RWPE2 (cell line): ENCODE measurements at regions not wholly inside any gene's neighbourhood (a gene's known extent, or its start where the extent isn't known, plus 50 kb on each side); places are given as distances from the start of the nearest gene placed in this dataset.
A peak's percentile ranks its signal among the peaks of the same experiment; 100 is the strongest.
"Not testable (repeated sequence)": the region's sequence is repeated elsewhere in the genome, so short reads cannot be mapped to it uniquely, and the experiment has no call there.

Experiments used
- ATAC-seq: fragments of 200-7000 bp; cut with Tn5 transposase; 3 replicates; pipeline ENCODE4 v1.9.1; 2021; ENCODE audit warnings: low read depth
- DNase-seq: peaks from one replicate; pipeline ENCODE4 v3.0.0-alpha.2; 2020; ENCODE audit warnings: low spot score
- H3K27ac ChIP-seq: fragments of 450-650 bp; 2 replicates; pipeline ENCODE4 v1.5.1; 2017; ENCODE audit warnings: mild to moderate bottlenecking; ENCODE audit not compliant: poor library complexity, severe bottlenecking
- H3K27me3 ChIP-seq: fragments of 250-450 bp; sonication (Bioruptor Pico); 2 replicates; pipeline ENCODE4 v1.5.1; 2021; ENCODE audit warnings: mild to moderate bottlenecking, moderate library complexity; ENCODE audit not compliant: insufficient read depth, poor library complexity, severe bottlenecking
- H3K36me3 ChIP-seq: fragments of 250-450 bp; sonication (Bioruptor Pico); 2 replicates; pipeline ENCODE4 v1.5.1; 2020; ENCODE audit warnings: low read depth, mild to moderate bottlenecking, moderate library complexity
- H3K4me1 ChIP-seq: fragments of 250-450 bp; sonication (Bioruptor Pico); 2 replicates; pipeline ENCODE4 v1.5.1; 2021; ENCODE audit warnings: mild to moderate bottlenecking, moderate library complexity; ENCODE audit not compliant: insufficient read depth, poor library complexity, severe bottlenecking
- H3K4me3 ChIP-seq: fragments of 250-450 bp; sonication (Bioruptor Pico); 2 replicates; pipeline ENCODE4 v1.5.1; 2021; ENCODE audit warnings: mild to moderate bottlenecking, moderate library complexity; ENCODE audit not compliant: severe bottlenecking
- H3K9me3 ChIP-seq: fragments of 250-450 bp; sonication (Bioruptor Pico); 2 replicates; pipeline ENCODE4 v1.5.1; 2021; ENCODE audit warnings: mild to moderate bottlenecking, moderate library complexity; ENCODE audit not compliant: severe bottlenecking
- TF ChIP-seq, protein P1 (sequence below): fragments of 450-650 bp; IDR thresholded peaks from one replicate; pipeline ENCODE4 v1.5.1; 2017; ENCODE audit warnings: mild to moderate bottlenecking, moderate library complexity; ENCODE audit not compliant: poor library complexity, severe bottlenecking

DNA sequence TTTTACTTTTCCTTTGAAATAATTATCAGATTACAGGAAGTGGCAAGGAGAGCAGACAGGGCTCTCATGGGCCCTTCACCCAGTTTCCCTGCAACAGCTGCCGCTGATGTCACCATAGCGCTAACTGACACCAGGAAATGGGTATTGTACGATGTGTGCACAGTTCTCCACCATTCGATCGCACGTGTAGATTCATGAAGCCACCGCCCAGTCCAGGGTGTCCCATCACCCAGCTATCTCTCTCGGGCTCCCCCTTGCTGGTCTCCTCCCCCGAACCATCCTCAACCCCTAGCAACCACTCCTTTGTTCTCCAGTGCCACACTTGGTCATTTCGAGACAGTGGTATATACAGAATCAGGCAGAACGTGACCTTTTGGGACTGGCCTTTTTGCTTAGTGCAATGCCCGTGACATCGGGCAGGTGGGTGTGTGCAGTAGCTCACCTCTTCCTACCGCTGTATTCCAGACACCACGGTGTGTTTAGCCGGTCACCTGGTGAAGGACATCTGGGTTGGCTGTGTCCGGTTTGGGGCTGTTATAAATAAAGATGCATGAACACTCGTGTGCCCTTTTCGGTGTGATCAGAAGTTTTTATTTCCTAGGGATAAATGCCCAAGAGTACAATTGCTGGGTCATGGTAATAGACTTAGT, 118.4 kb downstream of the CRYAA start:
- H3K36me3 ChIP-seq: no peaks in the 10 kb centered on the region
- no peaks in the 10 kb centered on the region for H3K27me3 ChIP-seq
- DNase-seq (peak; percentile 21), ATAC-seq (no peak)
- no peak overlapping the region for H3K4me3 ChIP-seq
- H3K27ac ChIP-seq: no peak overlapping the region
- H3K9me3 ChIP-seq: no peaks in the 10 kb centered on the region
- TF ChIP-seq, protein P1, sequence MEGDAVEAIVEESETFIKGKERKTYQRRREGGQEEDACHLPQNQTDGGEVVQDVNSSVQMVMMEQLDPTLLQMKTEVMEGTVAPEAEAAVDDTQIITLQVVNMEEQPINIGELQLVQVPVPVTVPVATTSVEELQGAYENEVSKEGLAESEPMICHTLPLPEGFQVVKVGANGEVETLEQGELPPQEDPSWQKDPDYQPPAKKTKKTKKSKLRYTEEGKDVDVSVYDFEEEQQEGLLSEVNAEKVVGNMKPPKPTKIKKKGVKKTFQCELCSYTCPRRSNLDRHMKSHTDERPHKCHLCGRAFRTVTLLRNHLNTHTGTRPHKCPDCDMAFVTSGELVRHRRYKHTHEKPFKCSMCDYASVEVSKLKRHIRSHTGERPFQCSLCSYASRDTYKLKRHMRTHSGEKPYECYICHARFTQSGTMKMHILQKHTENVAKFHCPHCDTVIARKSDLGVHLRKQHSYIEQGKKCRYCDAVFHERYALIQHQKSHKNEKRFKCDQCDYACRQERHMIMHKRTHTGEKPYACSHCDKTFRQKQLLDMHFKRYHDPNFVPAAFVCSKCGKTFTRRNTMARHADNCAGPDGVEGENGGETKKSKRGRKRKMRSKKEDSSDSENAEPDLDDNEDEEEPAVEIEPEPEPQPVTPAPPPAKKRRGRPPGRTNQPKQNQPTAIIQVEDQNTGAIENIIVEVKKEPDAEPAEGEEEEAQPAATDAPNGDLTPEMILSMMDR: no peak
- H3K4me1 ChIP-seq: no peaks in the 10 kb centered on the region

DNA sequence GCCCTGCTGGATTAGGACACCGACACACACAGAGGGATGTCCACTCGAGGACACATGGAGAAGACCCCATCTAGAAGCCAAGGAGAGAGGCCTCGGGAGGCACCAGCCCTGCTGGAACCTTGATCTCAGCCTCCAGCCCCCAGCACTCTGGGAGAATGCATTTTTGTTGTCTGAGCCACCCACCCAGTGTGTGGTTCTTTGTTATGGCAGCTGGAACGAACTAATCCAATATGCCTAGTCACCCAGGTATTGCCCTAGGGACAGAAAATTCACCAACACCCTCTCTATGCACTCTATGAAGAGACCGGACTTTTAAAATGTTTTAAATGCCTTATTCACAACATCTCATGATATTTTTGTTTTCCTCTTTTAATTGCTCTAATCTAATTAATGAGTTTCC, 117.4 kb downstream of the CRYAA start:
- no peaks in the 10 kb centered on the region for H3K9me3 ChIP-seq
- TF ChIP-seq, protein P1: no peak

DNA sequence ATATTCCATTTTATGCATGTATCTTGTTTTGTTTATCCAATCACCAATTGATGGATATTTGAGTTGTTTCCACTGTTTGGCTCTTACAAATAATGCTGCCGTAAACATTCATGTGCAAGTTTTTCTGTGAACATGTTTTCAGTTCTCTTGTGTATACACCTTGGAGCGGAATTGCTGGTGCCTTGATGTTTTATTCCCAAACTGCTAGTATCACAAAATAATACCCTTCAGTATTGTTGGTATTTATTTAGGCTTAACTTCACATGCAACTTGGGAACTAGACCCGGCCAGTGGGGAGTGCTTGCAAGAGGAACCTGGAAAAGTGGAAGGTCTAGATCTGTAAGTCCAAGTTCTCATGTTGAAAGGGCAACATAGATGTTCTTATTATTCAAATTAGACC, 115.9 kb downstream of the CRYAA start:
- TF ChIP-seq, protein P1: no peak

More for the DNA sequence above, 117.4 kb downstream of the CRYAA start:
- Histone ChIP-seq H3K27me3 (no peaks in the 10 kb centered on the region), H3K4me3 (no peak overlapping the region), H3K36me3 (no peaks in the 10 kb centered on the region), H3K27ac (no peak overlapping the region), H3K4me1 (no peaks in the 10 kb centered on the region)
- no peak for DNase-seq
- no peak for ATAC-seq

DNA sequence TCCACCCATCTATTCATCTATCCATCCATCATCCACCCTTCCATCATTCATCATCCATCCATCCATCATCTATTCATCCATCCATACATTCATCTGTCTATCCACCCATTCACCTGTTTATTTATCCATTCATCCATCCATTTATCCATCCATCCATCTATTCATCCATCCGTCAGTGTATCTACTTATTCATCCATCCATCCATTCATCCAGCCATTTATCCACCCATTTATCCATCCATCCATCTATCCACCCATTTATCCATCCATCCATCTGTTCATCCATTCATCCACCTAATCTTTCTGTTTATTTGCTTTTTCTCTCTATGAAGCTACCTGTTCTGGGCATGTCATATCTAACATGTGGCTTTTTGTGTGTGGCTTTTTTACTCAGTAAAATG, 115.4 kb downstream of the CRYAA start:
- DNase-seq: no peak
- H3K27ac ChIP-seq: no peak overlapping the region
- H3K4me1 ChIP-seq: no peaks in the 10 kb centered on the region
- H3K36me3 ChIP-seq: no peaks in the 10 kb centered on the region
- H3K27me3 ChIP-seq: no peaks in the 10 kb centered on the region
- no peaks in the 10 kb centered on the region for H3K9me3 ChIP-seq
- no peak for ATAC-seq
- TF ChIP-seq, protein P1: no peak
- no peak overlapping the region for H3K4me3 ChIP-seq

More for the DNA sequence above, 115.9 kb downstream of the CRYAA start:
- DNase-seq (peak; percentile 7), ATAC-seq (no peak)
- no peaks in the 10 kb centered on the region for H3K36me3 ChIP-seq
- no peaks in the 10 kb centered on the region for H3K9me3 ChIP-seq
- no peak overlapping the region for H3K4me3 ChIP-seq
- no peak overlapping the region for H3K27ac ChIP-seq
- no peaks in the 10 kb centered on the region for H3K27me3 ChIP-seq
- H3K4me1 ChIP-seq: no peaks in the 10 kb centered on the region

DNA sequence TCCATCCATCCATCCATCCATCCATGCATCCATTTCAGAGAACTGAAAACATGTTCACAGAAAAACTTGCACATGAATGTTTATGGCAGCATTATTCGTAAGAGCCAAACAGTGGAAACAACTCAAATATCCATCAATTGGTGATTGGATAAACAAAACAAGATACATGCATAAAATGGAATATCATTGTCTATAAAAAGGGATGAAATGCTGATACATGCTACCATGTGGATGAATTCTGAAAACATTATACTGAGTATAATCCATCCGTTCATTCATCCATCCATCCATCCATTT, 115.1 kb downstream of the CRYAA start:
- not testable (repeated sequence) for H3K4me3 ChIP-seq, H3K9me3 ChIP-seq, ATAC-seq, H3K27me3 ChIP-seq, H3K36me3 ChIP-seq, DNase-seq, H3K4me1 ChIP-seq, H3K27ac ChIP-seq
